Peyer's patch (tissue), 4 donors: ENCODE measurements at regions not wholly inside any gene's neighbourhood (a gene's known extent, or its start where the extent isn't known, plus 50 kb on each side); places are given as distances from the start of the nearest gene placed in this dataset.
A peak's percentile ranks its signal among the peaks of the same experiment; 100 is the strongest.

Source experiments
- DNase-seq, 3 donors: peaks; one replicate each; pipeline ENCODE4 v3.0.0-alpha.2; 2017 to 2019
- H3K27ac ChIP-seq, 4 donors: fragments of 200-600 bp; sonication (generic); one replicate each; pipeline ENCODE4 v1.5.1; 2016 to 2019
- H3K27me3 ChIP-seq, 2 donors: fragments of 200-600 bp; sonication (generic); one replicate each; pipeline ENCODE4 v1.5.1; 2019
- H3K36me3 ChIP-seq, 3 donors: fragments of 200-600 bp; sonication (generic); one replicate each; pipeline ENCODE4 v1.5.1; 2016 to 2019
- H3K4me1 ChIP-seq, 4 donors: fragments of 200-600 bp; sonication (generic); one replicate each; pipeline ENCODE4 v1.5.1; 2016 to 2019
- H3K4me3 ChIP-seq, 4 donors: fragments of 200-600 bp; sonication (generic); 1 replicate in 3 of 4; 2 replicates in 1 of 4; pipeline ENCODE4 v1.5.1; 2016 to 2019; ENCODE audit warnings: mild to moderate bottlenecking in 1 of 4
- H3K9me3 ChIP-seq, 4 donors: fragments of 200-600 bp; sonication (generic); one replicate each; pipeline ENCODE4 v1.5.1; 2016 to 2019; ENCODE audit warnings: mild to moderate bottlenecking in 1 of 4
- CTCF ChIP-seq, 6 experiments: fragments of 450-650 bp in 4 of 6; fragments of 200-600 bp in 2 of 6; sonication (generic) in 1 of 6; IDR thresholded peaks; one replicate each; pipeline ENCODE4 v1.5.1; 2017 to 2019; ENCODE audit warnings: antibody characterized with exemption in 6 of 6, mild to moderate bottlenecking in 3 of 6, moderate library complexity in 1 of 6
- POLR2A ChIP-seq, 2 donors: fragments of 450-650 bp; IDR thresholded peaks; one replicate each; pipeline ENCODE4 v1.5.1; 2017; ENCODE audit warnings: antibody characterized with exemption in 2 of 2, mild to moderate bottlenecking in 2 of 2, moderate library complexity in 2 of 2

GRCh38 chr10:121002586-121003205, 151.5 kb downstream of the WDR11 start:
- Histone ChIP-seq H3K4me3 (no peak overlapping the region), H3K27ac (no peak overlapping the region), H3K27me3 (no peaks in the 10 kb centered on the region), H3K9me3 (peaks cover 0 to 17% (median 0%) of the 10 kb centered on the region in 4 donors), H3K4me1 (no peaks in the 10 kb centered on the region), H3K36me3 (no peaks in the 10 kb centered on the region)
- TF ChIP-seq CTCF (IDR thresholded peaks at IDR 0.05) (no peak), POLR2A (IDR thresholded peaks at IDR 0.05) (no peak)
- peak in 1 of 3 donors; percentile 51 for DNase-seq

GRCh38 chr10:121005948-121006587, 154.9 kb downstream of the WDR11 start:
- Histone ChIP-seq H3K27ac (no peak overlapping the region), H3K4me1 (no peaks in the 10 kb centered on the region), H3K36me3 (no peaks in the 10 kb centered on the region), H3K9me3 (peaks cover 0 to 17% (median 0%) of the 10 kb centered on the region in 4 donors), H3K4me3 (no peak overlapping the region), H3K27me3 (no peaks in the 10 kb centered on the region)
- no peak for DNase-seq
- TF ChIP-seq CTCF (IDR thresholded peaks at IDR 0.05) (no peak), POLR2A (IDR thresholded peaks at IDR 0.05) (no peak)

- no peaks in the 10 kb centered on the region for H3K27me3 ChIP-seq
- no peak overlapping the region for H3K4me3 ChIP-seq
- H3K9me3 ChIP-seq: peaks cover 0 to 17% (median 0%) of the 10 kb centered on the region in 4 donors
- H3K4me1 ChIP-seq: no peaks in the 10 kb centered on the region
- TF ChIP-seq CTCF (IDR thresholded peaks at IDR 0.05): no peak
- TF ChIP-seq POLR2A (IDR thresholded peaks at IDR 0.05): no peak
- no peaks in the 10 kb centered on the region for H3K36me3 ChIP-seq
- DNase-seq: no peak
- no peak overlapping the region for H3K27ac ChIP-seq
Observed at GRCh38 chr10:121007264-121007663, 156.1 kb downstream of the WDR11 start.

- no peak overlapping the region for H3K4me3 ChIP-seq
Observed at GRCh38 chr10:121015916-121016315, 164.8 kb downstream of the WDR11 start.

GRCh38 chr10:121024905-121025584, 173.9 kb downstream of the WDR11 start:
- TF ChIP-seq CTCF (IDR thresholded peaks at IDR 0.05): no peak
- TF ChIP-seq POLR2A (IDR thresholded peaks at IDR 0.05): no peak
- DNase-seq: no peak
- Histone ChIP-seq H3K4me3 (no peak overlapping the region), H3K9me3 (no peaks in the 10 kb centered on the region), H3K4me1 (no peaks in the 10 kb centered on the region), H3K27ac (no peak overlapping the region), H3K36me3 (no peaks in the 10 kb centered on the region), H3K27me3 (no peaks in the 10 kb centered on the region)

More at GRCh38 chr10:121015916-121016315, 164.8 kb downstream of the WDR11 start:
- no peaks in the 10 kb centered on the region for H3K27me3 ChIP-seq
- TF ChIP-seq CTCF (IDR thresholded peaks at IDR 0.05) (no peak), POLR2A (IDR thresholded peaks at IDR 0.05) (no peak)
- H3K4me1 ChIP-seq: no peaks in the 10 kb centered on the region
- H3K36me3 ChIP-seq: no peaks in the 10 kb centered on the region
- no peak overlapping the region for H3K27ac ChIP-seq
- no peaks in the 10 kb centered on the region for H3K9me3 ChIP-seq
- no peak for DNase-seq
